BLaER1 (cell line): ENCODE measurements at regions not wholly inside any gene's neighbourhood (a gene's known extent, or its start where the extent isn't known, plus 50 kb on each side); places are given as distances from the start of the nearest gene placed in this dataset.

Source experiments
- H3K27ac ChIP-seq: shearing (Covaris generic); formaldehyde crosslinking; 2 replicates; pipeline ENCODE4 v1.8.1; 2022
- H3K27me3 ChIP-seq: shearing (Covaris generic); formaldehyde crosslinking; 2 replicates; pipeline ENCODE4 v1.8.1; 2022
- H3K36me3 ChIP-seq: shearing (Covaris generic); formaldehyde crosslinking; 2 replicates; pipeline ENCODE4 v1.8.1; 2022
- H3K4me1 ChIP-seq: shearing (Covaris generic); formaldehyde crosslinking; 2 replicates; pipeline ENCODE4 v1.8.1; 2022
- H3K4me2 ChIP-seq: shearing (Covaris generic); formaldehyde crosslinking; 2 replicates; pipeline ENCODE4 v1.8.1; 2022
- H3K4me3 ChIP-seq: shearing (Covaris generic); formaldehyde crosslinking; 2 replicates; pipeline ENCODE4 v1.8.1; 2022
- H3K9ac ChIP-seq: shearing (Covaris generic); formaldehyde crosslinking; 2 replicates; pipeline ENCODE4 v1.8.1; 2022
- H3K9me3 ChIP-seq: shearing (Covaris generic); formaldehyde crosslinking; 2 replicates; pipeline ENCODE4 v1.8.1; 2022
- H4K20me1 ChIP-seq: shearing (Covaris generic); formaldehyde crosslinking; 2 replicates; pipeline ENCODE4 v1.8.1; 2022
- Cebpa-rat ChIP-seq: shearing (Covaris generic); IDR thresholded peaks from 2 replicates; pipeline ENCODE4 v1.8.1; 2022

DNA sequence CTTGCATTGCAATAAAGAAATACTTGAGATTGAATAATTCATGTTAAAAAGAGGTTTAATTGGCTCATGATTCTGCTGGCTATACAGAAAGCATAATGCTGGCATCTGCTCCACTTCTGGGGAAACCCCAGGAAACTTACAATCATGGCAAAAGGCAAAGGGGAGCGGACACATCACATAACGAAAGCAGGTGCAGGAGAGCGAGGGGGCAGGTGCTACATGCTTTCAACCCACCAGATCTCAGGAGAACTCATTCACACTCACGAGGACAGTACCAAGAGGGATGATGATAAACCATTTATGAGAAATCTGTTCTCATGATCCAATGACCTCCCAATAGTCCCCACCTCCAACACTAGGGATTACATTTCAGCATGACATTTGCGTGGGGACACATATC, 172.6 kb downstream of the RASSF9 start:
- Histone ChIP-seq H3K4me1 (no peaks in the 10 kb centered on the region), H3K4me3 (no peak overlapping the region), H3K9ac (no peak overlapping the region), H3K9me3 (0 out of 2 replicates have a peak, but pooled peaks cover 7% of the 10 kb centered on the region), H3K27ac (no peak overlapping the region), H3K36me3 (no peaks in the 10 kb centered on the region), H3K27me3 (no peaks in the 10 kb centered on the region), H3K4me2 (no peak overlapping the region), H4K20me1 (no peaks in the 10 kb centered on the region)
- no peak for TF ChIP-seq Cebpa-rat

DNA sequence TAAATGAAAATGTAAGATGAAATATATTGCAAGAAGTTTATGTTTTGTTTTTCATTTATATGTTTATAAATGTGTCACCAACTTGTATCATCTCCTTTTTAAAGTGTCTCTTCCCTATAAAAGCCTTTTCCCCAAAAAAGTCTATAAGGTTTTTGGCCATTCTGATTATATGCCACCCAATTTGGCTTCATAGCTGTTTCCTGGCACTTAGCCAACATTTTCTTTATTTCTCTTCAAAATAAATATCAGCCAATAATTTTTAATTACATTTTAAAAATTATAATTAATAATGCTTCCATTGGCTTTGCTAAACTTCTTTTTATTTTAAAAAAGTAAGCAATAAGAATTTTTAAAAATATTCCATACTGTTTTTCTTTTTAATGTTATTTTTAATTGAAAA, 171.8 kb downstream of the RASSF9 start:
- Histone ChIP-seq H3K27me3 (no peaks in the 10 kb centered on the region), H3K4me3 (no peak overlapping the region), H3K36me3 (no peaks in the 10 kb centered on the region), H4K20me1 (no peaks in the 10 kb centered on the region), H3K4me1 (no peaks in the 10 kb centered on the region), H3K27ac (no peak overlapping the region), H3K4me2 (no peak overlapping the region), H3K9me3 (0 out of 2 replicates have a peak, but pooled peaks cover 7% of the 10 kb centered on the region), H3K9ac (no peak overlapping the region)
- no peak for TF ChIP-seq Cebpa-rat

DNA sequence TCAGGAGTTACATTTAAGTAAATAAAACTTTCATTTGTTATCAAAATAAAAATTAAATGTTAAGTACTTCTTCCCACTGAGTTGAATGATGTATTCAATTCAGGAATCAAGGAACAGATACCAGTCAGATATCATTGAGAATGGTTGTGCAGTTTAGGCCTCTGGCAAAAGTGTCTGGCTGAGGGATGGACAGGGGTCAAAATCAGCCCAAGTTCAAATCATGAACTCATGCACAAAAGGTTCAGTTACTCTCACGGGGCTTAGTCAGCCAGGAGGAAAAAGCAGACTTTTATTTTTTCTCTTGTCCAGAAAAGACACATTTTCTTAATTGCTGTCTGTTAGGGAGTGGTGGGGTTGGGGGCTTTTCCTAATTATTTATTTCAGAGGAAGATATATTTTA, 166.3 kb downstream of the RASSF9 start:
- Histone ChIP-seq H3K27ac (no peak overlapping the region), H3K4me2 (no peak overlapping the region), H4K20me1 (no peaks in the 10 kb centered on the region)

DNA sequence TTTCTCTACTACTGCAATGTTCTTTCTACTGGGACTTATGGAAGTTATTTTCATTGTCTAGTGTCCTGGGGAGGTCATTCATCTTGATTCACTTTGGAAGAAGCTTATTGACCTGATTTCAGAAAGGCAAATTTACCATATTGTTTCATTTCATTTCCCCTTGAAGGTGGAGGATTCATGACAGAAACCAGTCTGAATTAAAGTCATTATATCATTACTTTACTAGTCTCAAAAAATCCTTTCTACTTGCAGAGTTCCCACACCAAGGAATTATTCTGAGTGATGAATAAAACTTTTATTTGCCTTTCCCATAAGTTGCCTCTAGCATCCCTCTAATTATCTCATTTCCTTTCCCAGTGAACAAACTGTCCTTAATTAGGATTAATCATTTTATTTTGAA, 163.8 kb downstream of the RASSF9 start:
- Histone ChIP-seq H3K27ac (no peak overlapping the region), H3K9me3 (peaks cover 6% of the 10 kb centered on the region), H3K4me3 (no peak overlapping the region), H3K4me1 (no peaks in the 10 kb centered on the region), H3K9ac (no peak overlapping the region), H3K36me3 (no peaks in the 10 kb centered on the region), H3K4me2 (no peak overlapping the region), H3K27me3 (no peaks in the 10 kb centered on the region), H4K20me1 (no peaks in the 10 kb centered on the region)
- TF ChIP-seq Cebpa-rat: no peak

More for the DNA sequence above, 166.3 kb downstream of the RASSF9 start:
- Histone ChIP-seq H3K36me3 (no peaks in the 10 kb centered on the region), H3K9me3 (peaks cover 6% of the 10 kb centered on the region), H3K9ac (no peak overlapping the region), H3K4me3 (no peak overlapping the region), H3K4me1 (no peaks in the 10 kb centered on the region), H3K27me3 (no peaks in the 10 kb centered on the region)
- no peak for TF ChIP-seq Cebpa-rat

DNA sequence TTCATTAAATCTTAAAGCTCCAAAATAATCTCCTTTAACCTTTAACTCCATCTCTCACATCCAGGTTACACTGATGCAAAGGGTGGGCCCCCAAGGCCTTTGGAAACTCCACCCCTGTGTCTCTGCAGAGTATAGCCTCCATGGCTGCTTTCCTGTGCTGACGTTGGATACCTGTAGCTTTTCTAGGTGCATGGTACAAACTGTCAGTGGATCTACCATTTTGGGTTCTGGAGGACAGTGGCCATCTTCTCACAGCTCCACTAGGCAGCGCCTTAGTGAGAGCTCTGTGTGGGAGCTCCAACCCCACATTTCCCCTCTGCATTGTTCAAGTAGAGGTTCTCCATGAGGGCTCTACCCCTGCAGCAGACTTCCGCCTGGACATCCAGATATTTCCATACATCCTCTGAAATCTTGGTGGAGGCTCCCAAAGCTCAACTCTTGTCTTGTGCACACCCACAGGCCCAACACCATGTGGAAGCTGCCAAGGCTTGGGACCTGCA, 162.2 kb downstream of the RASSF9 start:
- Histone ChIP-seq H3K9ac (no peak overlapping the region), H3K9me3 (peaks cover 6% of the 10 kb centered on the region), H3K36me3 (no peaks in the 10 kb centered on the region), H4K20me1 (no peaks in the 10 kb centered on the region), H3K27ac (no peak overlapping the region), H3K4me3 (no peak overlapping the region), H3K4me2 (no peak overlapping the region), H3K4me1 (no peaks in the 10 kb centered on the region), H3K27me3 (no peaks in the 10 kb centered on the region)
- no peak for TF ChIP-seq Cebpa-rat

DNA sequence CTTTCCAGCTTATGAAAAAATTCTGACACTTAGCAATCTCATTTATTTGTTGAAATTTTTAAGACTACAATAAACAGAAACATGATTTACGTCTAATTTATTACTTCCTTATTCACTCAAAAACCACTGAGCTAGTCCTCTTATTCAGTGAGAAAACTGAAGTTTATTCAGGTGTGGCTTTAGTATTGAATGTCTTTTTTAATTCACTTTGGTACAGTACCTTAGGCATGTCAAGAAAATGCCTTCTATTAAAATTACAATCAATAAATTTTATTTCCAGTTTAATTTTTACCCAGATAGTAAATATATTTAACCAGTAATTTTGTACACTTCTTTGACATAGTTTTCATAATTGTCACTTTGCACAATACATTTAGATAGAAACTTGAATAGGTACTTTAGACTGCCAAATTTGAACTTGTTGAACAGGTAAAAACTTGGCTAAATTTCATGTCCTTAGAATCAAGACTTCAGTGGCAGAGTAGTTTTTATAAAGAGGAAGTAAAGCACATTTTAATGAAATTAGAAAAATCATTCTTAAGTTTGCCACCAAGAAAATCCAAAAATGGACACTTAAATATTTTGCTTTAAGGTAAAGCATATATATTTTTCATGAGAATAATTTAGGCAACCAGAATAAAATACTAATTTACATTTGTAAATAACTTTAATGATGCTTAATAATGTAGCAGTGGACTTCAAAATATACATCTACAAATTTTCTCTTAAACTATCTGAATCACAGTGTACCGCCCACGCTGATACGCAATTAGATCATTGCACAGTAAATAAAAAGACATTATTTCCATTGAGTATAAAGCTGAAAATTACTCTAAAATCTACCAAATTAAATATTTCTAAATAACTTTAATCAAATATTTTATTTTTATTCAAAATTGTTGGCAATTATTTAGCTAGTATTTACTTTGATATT, 159.1 kb downstream of the RASSF9 start:
- Histone ChIP-seq H3K27me3 (no peaks in the 10 kb centered on the region), H3K9ac (no peak overlapping the region), H3K4me1 (no peaks in the 10 kb centered on the region), H3K27ac (no peak overlapping the region), H4K20me1 (no peaks in the 10 kb centered on the region), H3K36me3 (no peaks in the 10 kb centered on the region), H3K9me3 (peaks cover 20% of the 10 kb centered on the region), H3K4me3 (no peak overlapping the region), H3K4me2 (no peak overlapping the region)
- TF ChIP-seq Cebpa-rat: no peak

DNA sequence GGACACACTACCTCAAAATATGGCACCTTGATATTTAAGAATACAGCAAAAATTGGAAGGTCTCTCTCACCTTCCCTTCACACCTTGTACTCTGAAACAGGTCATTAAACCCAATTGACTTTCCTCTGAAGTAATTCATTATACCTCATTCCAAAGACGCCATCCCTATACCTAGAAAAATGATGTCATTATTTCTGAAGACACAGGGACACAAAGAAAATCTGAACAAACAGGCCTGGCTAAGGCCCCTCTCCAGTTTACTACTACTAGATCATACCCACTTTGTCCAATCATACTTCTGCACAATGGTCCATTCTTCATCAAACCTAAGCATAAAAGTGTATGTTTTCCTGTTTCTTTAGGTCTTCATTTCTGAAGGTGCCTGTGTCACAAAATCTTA, 156.9 kb downstream of the RASSF9 start:
- Histone ChIP-seq H3K4me3 (no peak overlapping the region), H3K9ac (no peak overlapping the region), H3K36me3 (no peaks in the 10 kb centered on the region), H3K27ac (no peak overlapping the region), H3K4me1 (no peaks in the 10 kb centered on the region), H3K27me3 (no peaks in the 10 kb centered on the region), H3K4me2 (no peak overlapping the region), H4K20me1 (no peaks in the 10 kb centered on the region), H3K9me3 (peaks cover 14% of the 10 kb centered on the region)
- no peak for TF ChIP-seq Cebpa-rat

DNA sequence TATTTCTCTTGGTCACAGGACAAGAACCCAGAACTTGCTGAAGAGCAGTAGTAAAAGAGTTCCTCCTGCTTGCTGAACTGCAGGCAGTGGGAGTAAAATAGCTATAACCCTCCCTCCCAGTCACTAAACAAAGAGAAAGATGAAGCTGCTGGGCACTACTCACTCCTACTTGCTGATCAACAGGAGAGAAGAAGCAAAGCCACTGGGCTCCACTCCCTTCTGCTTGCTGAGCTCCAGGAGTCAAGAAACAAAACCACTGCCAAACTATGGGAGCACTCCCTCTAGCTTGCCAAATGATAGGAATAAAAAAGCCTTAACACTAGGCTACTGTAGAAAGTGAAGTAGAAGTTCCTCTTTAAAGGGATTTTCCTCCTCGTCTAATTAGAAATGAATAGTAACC, 155.3 kb downstream of the RASSF9 start:
- Histone ChIP-seq H3K9me3 (peaks cover 14% of the 10 kb centered on the region), H3K27me3 (no peaks in the 10 kb centered on the region), H3K4me3 (no peak overlapping the region), H3K4me1 (no peaks in the 10 kb centered on the region), H3K36me3 (no peaks in the 10 kb centered on the region), H4K20me1 (no peaks in the 10 kb centered on the region), H3K27ac (no peak overlapping the region), H3K4me2 (no peak overlapping the region), H3K9ac (no peak overlapping the region)
- TF ChIP-seq Cebpa-rat: no peak

DNA sequence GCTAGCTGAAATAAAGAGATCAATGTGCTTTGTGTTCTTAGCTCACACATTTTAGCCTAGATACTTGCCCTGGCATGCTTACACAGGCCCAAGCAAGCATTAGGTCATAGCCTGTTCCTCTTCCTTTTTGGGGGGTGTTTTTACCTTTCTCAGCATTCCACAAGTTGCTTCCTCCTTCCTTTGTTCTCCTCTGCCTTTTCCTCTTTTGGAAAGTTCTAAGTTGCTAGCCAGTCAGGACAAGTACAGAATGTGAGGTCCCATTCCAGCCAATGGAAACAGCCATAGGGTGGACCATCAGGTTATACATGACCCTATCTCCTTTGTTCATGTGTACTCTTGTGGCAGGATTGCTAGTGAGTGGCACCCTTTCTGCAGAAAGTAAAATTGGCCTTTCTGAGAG, 154.9 kb downstream of the RASSF9 start:
- Histone ChIP-seq H3K4me3 (no peak overlapping the region), H3K36me3 (no peaks in the 10 kb centered on the region), H3K9ac (no peak overlapping the region), H3K9me3 (peaks cover 14% of the 10 kb centered on the region), H4K20me1 (no peaks in the 10 kb centered on the region), H3K27ac (no peak overlapping the region), H3K4me1 (no peaks in the 10 kb centered on the region), H3K4me2 (no peak overlapping the region), H3K27me3 (no peaks in the 10 kb centered on the region)
- no peak for TF ChIP-seq Cebpa-rat

DNA sequence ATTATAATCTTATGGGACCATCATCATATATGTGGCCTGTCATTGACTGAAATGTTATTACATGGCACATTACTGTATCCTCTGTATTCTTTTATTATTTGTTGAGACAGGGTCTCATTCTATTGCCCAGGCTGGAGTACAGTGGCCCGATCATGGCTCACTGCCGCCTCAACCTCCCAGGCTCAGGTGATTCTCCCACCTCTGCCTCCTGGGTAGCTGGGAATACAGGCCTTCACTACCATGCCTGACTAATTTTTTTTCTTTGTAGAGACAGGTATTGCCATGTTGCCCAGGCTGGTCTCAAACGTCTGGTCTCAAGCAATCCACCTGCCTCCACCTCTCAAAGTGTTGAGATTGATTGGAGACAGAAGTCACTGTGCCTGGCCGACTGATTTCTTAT, 153.2 kb downstream of the RASSF9 start:
- TF ChIP-seq Cebpa-rat: no peak
- Histone ChIP-seq H3K4me1 (no peaks in the 10 kb centered on the region), H3K27ac (no peak overlapping the region), H3K4me3 (no peak overlapping the region), H3K9ac (no peak overlapping the region), H3K36me3 (no peaks in the 10 kb centered on the region), H4K20me1 (no peaks in the 10 kb centered on the region), H3K4me2 (no peak overlapping the region), H3K9me3 (peaks cover 14% of the 10 kb centered on the region), H3K27me3 (no peaks in the 10 kb centered on the region)
